Left renal pelvis (tissue), 4 donors: ENCODE measurements at regions not wholly inside any gene's neighbourhood (a gene's known extent, or its start where the extent isn't known, plus 50 kb on each side); places are given as distances from the start of the nearest gene placed in this dataset.

ENCODE experiments used
- DNase-seq, 4 donors: peaks; one replicate each; pipeline ENCODE4 v3.0.0-alpha.2; 2013; ENCODE audit warnings: low read depth in 4 of 4, low spot score in 3 of 4

DNA sequence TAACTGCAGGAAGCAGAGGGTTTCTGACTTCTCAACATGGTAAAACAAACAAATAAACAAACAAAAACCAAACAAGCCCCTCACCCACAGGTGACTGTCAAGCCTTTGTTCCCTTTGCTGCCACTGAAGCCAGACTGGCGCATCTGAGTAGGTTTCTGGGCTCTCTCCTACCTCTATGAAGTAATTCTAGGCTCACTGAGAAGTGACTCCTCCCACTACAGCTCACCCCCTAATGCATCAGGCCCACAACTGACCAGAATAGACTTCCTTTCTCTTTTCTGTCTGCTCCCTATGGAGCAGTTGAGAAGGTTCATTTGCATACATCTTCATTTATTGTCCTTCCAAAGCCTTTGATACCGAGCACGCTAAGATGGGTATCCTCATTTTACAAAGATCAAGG, 77.0 kb upstream of the CCL2 start:
- no peak for DNase-seq

DNA sequence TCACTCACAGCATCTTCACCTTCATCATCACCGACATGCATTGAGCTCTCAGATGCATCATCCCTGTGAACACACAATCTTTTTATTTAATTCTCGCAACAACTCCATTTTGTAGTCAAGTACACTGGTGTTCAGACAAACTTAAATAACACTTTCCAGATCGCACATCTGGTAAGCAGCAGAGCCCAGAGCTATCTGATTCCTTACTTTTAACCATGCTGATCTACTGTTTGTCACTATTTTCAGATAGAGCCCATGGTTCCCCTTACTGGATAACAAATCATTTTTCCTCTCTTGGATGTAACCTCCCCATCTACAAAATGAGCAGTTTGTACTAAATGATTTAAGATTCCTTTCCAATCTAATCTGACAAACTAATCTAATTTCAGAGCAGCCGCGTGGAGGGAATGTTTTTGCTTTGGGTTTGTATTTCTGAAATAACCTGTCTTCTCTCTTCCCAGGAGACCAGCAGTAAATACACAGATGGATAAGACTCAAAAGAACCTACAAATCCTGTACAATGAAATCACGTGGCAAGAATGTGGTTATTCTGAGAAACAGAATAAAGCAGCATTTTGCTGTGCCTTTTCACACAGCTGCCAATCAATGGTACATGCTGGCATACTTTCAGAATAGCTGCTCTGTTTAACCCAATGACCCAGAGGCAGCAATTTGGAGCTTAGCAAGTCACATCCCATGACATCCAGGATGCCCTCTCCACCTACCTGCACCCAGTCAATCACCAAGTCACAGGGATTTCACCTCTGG, 72.9 kb upstream of the CCL2 start:
- no peak for DNase-seq

DNA sequence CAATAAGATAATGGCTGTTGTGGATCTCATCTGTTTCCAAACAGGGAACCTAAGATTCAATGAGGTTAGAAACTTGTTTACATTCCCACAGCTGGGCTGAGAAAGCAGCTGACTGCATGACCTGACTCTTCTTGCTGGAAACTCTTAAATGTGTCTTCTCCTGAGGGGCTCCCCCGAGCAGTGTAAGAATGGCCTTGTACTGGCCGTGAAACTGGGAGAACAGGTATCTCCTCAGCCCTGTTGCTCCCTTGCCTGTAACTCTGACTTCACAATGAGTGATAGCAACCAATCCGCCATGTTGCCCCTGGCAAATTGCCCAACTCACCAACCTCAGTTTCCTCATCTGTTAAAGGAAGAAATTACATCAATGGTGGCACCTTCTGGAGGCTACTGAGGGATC, 59.1 kb upstream of the CCL2 start:
- no peak for DNase-seq

DNA sequence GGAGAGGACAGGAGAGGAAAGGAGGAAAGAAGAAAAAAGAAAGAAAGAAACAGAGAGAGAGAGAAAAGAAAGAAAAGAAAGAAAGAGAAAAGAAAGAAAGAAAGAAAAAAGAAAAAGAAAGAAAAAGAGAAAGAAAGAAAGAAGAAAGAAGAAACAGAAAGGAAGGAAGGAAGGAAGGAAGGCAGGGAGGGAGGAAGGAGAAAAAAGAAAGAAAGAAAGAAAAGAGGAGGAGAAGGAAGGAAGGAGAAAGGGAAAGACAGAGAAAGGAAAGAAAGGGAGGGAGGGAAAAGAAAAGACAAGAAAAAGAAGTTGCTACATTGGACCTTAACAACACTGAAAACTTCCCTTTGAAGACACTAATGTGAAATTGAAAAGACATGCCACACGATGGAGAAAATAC, 56.6 kb upstream of the CCL2 start:
- DNase-seq = no peak

GRCh38 chr17:34199454-34199853, 55.6 kb upstream of the CCL2 start:
- DNase-seq = no peak

DNA sequence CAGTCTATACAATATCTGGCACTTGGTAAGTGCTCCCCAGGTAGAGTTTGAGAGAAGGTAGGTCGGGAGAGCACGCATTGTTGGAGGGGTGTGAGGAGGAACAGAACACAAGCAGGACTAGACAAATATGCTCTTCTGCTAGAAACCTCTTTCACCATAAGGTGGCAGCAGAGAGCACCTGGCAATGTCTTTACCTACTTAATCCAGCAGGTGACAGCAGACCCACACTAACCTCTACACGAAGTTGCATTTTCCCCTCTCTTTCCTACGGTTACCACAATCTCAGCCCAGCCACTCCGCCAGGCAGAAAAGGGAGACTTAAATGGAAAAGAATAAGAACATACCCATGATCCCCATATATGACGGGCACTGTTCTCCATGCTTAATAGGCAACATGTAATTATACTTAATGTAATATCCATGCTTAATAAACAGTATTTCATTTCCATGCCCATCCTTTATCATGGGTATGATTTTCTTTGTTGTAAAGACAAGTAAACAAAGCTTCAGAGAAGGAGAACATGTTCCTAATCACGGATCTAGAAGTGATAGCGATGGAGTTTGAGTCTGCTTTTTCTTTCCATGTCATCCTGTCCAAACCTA, 55.1 kb upstream of the CCL2 start:
- peak; percentile 47 to 66 (median 64) for DNase-seq

- no peak for DNase-seq
These were observed 53.9 kb upstream of the CCL2 start for GRCh38 chr17:34201225-34201624.

DNA sequence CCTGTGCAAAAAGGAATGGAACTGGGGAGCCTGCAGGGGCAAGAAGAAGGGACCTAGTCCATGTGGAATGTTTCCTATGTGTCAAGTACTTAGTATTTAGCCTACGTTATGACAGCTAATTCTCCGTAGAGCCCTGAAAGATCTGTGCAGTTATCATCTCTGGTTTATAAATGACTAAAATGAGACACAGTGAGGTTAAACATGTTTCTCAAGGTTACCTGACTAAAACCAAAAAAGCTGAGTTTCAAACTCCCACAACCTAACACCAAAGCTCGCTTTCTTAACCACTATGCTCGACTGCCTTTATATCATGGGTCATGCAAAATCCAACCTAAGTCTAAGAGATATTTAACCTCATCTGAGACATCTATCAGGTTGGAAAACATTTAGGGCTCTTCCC, 53.3 kb upstream of the CCL2 start:
- no peak for DNase-seq

DNA sequence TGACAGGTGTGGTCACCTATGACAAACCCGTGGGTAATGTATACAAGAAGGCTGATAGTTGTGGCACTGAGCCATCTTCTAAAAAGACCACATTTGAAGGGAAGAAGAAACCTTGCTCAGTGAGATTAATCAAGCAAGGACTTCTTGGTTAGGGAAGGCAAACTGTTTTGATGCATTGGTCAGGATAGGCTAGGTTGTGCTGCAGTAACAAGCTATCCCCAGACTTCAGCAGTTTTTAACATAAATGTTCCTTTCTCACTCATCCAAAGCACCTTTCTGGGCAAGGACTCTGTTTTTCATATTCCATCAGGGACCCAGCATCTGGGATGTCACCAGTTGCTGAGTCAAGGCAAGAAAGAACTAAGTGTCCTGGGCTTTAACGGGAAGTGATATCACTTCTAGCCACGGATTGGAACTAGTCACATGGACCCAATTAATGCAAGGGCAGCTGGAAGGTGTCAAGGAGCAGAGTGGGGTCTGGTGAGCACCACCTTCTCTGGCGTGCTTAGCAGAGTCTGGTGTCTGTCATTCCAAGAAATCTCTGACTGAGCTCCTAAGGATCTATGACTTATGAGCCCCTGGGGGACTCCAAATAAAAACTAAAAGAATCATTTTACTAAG, 52.0 kb upstream of the CCL2 start:
- no peak for DNase-seq

GRCh38 chr17:34204402-34204801, 50.7 kb upstream of the CCL2 start:
- no peak for DNase-seq
